ENCODE measurements at regions not wholly inside any gene's neighbourhood (a gene's known extent, or its start where the extent isn't known, plus 50 kb on each side); places are given as distances from the start of the nearest gene placed in this dataset.

DNA sequence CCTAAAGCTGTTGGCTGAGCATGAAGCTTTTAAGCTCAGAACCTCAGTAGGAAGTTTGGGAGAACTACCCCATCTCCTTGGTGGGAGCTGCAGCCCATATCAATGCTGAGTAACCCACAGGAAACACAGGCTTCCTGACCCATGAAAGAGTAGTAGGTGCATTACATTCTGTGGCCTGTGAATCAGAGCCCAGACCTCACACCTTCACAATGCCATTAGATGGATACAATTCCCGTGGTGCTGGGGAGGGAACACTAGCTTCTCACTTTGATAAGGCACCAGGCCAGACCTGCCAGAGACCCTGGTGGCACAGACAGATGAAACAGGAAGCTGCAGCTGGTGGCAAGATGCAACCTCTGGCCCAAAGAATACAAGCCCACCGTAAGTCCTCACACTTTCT is 308.8 kb downstream of the NPHP4 start:
- TF ChIP-seq, protein P1, sequence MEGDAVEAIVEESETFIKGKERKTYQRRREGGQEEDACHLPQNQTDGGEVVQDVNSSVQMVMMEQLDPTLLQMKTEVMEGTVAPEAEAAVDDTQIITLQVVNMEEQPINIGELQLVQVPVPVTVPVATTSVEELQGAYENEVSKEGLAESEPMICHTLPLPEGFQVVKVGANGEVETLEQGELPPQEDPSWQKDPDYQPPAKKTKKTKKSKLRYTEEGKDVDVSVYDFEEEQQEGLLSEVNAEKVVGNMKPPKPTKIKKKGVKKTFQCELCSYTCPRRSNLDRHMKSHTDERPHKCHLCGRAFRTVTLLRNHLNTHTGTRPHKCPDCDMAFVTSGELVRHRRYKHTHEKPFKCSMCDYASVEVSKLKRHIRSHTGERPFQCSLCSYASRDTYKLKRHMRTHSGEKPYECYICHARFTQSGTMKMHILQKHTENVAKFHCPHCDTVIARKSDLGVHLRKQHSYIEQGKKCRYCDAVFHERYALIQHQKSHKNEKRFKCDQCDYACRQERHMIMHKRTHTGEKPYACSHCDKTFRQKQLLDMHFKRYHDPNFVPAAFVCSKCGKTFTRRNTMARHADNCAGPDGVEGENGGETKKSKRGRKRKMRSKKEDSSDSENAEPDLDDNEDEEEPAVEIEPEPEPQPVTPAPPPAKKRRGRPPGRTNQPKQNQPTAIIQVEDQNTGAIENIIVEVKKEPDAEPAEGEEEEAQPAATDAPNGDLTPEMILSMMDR (conservative IDR thresholded peaks at IDR 0.05; ENCODE audit: low read depth in 2 of 2): no peak
- no peak for TF ChIP-seq CREB1 (CRISPR knock-in tag; IDR thresholded peaks at IDR 0.05; ENCODE audit: low read depth)
- no peak for TF ChIP-seq EZH2 (IDR thresholded peaks at IDR 0.05; ENCODE audit: low read depth, unreplicated experiment)
- no peak for TF ChIP-seq ZNF331 (CRISPR knock-in tag; IDR thresholded peaks at IDR 0.05; ENCODE audit: low read depth)
- no peak for TF ChIP-seq ZNF462 (CRISPR knock-in tag; IDR thresholded peaks at IDR 0.05)
